HG03442 (cell line): ENCODE measurements at regions not wholly inside any gene's neighbourhood (a gene's known extent, or its start where the extent isn't known, plus 50 kb on each side); places are given as distances from the start of the nearest gene placed in this dataset.
"Not testable (repeated sequence)": the region's sequence is repeated elsewhere in the genome, so short reads cannot be mapped to it uniquely, and the experiment has no call there.

Experiments used
- ATAC-seq: cut with Tn5 transposase; IDR thresholded peaks from one replicate; pipeline ENCODE4 v1.9.1; 2021; ENCODE audit warnings: mild to moderate bottlenecking, moderate library complexity; ENCODE audit not compliant: unreplicated experiment

GRCh38 chr15:77843546-77843945, 210.8 kb upstream of the LINGO1 start:
- ATAC-seq, result no peak

GRCh38 chr15:77840991-77841775, 208.5 kb upstream of the LINGO1 start:
- ATAC-seq, result no peak

- no peak for ATAC-seq
These were observed 207.5 kb upstream of the LINGO1 start for GRCh38 chr15:77839970-77840905.

- ATAC-seq, result no peak
These were observed 206.7 kb upstream of the LINGO1 start for GRCh38 chr15:77839456-77839855.

GRCh38 chr15:77838595-77838994, 205.9 kb upstream of the LINGO1 start:
- no peak for ATAC-seq

GRCh38 chr15:77838061-77838460, 205.3 kb upstream of the LINGO1 start:
- no peak for ATAC-seq

GRCh38 chr15:77837649-77838025, 204.9 kb upstream of the LINGO1 start:
- ATAC-seq, result no peak

GRCh38 chr15:77836906-77837648, 204.4 kb upstream of the LINGO1 start:
- no peak for ATAC-seq

- no peak for ATAC-seq
These were observed 203.5 kb upstream of the LINGO1 start for GRCh38 chr15:77836121-77836692.

- no peak for ATAC-seq
These were observed 201.7 kb upstream of the LINGO1 start for GRCh38 chr15:77834276-77834990.

- ATAC-seq, result no peak
These were observed 200.2 kb upstream of the LINGO1 start for GRCh38 chr15:77832874-77833273.

- no peak for ATAC-seq
These were observed 199.3 kb upstream of the LINGO1 start for GRCh38 chr15:77831986-77832385.

- no peak for ATAC-seq
These were observed 197.3 kb upstream of the LINGO1 start for GRCh38 chr15:77830051-77830468.

- not testable (repeated sequence) for ATAC-seq
These were observed 196.6 kb upstream of the LINGO1 start for GRCh38 chr15:77829331-77829730.

- ATAC-seq, result no peak
These were observed 195.1 kb upstream of the LINGO1 start for GRCh38 chr15:77827860-77828259.

- ATAC-seq, result no peak
These were observed 193.4 kb upstream of the LINGO1 start for GRCh38 chr15:77826006-77826695.

- ATAC-seq, result no peak
These were observed 192.8 kb upstream of the LINGO1 start for GRCh38 chr15:77825546-77825945.

GRCh38 chr15:77825252-77825542, 192.5 kb upstream of the LINGO1 start:
- no peak for ATAC-seq

GRCh38 chr15:77824361-77825251, 191.9 kb upstream of the LINGO1 start:
- no peak for ATAC-seq
